Neural progenitor cell (in vitro differentiated cells): ENCODE measurements at regions not wholly inside any gene's neighbourhood (a gene's known extent, or its start where the extent isn't known, plus 50 kb on each side); places are given as distances from the start of the nearest gene placed in this dataset.

Experiments
- DNase-seq: peaks from one replicate; pipeline ENCODE4 v3.0.0-alpha.2; 2016; ENCODE audit warnings: low spot score
- H2AFZ ChIP-seq: fragments of 200-600 bp; sonication (generic); replicated peaks from 2 replicates; pipeline ENCODE4 v1.6.1; 2016; ENCODE audit warnings: antibody characterized with exemption
- H3F3A ChIP-seq: fragments of 200-600 bp; sonication (generic); 2 replicates; pipeline ENCODE4 v1.6.1; 2016; ENCODE audit warnings: antibody characterized with exemption, low read depth
- H3K27ac ChIP-seq: fragments of 200-600 bp; sonication (generic); 2 replicates; pipeline ENCODE4 v1.5.1; 2016; ENCODE audit warnings: mild to moderate bottlenecking
- H3K27me3 ChIP-seq: fragments of 200-600 bp; sonication (generic); 2 replicates; pipeline ENCODE4 v1.6.1; 2016; ENCODE audit warnings: mild to moderate bottlenecking, moderate library complexity
- H3K36me3 ChIP-seq: fragments of 200-600 bp; sonication (generic); 2 replicates; pipeline ENCODE4 v1.5.1; 2016
- H3K4me1 ChIP-seq: fragments of 200-600 bp; sonication (generic); 2 replicates; pipeline ENCODE4 v1.6.1; 2016; ENCODE audit warnings: mixed run types
- H3K4me2 ChIP-seq: fragments of 200-600 bp; sonication (generic); 2 replicates; pipeline ENCODE4 v1.6.1; 2016
- H3K4me3 ChIP-seq: fragments of 200-600 bp; sonication (generic); 2 replicates; pipeline ENCODE4 v1.5.1; 2016
- H3K79me2 ChIP-seq: fragments of 200-600 bp; sonication (generic); 2 replicates; pipeline ENCODE4 v1.6.1; 2016; ENCODE audit warnings: low read depth
- H3K9ac ChIP-seq: fragments of 200-600 bp; sonication (generic); 2 replicates; pipeline ENCODE4 v1.6.1; 2016
- H3K9me3 ChIP-seq: fragments of 200-600 bp; sonication (generic); 2 replicates; pipeline ENCODE4 v1.5.1; 2016; ENCODE audit warnings: low read depth
- H4K20me1 ChIP-seq: fragments of 200-600 bp; sonication (generic); 2 replicates; pipeline ENCODE4 v1.6.1; 2016; ENCODE audit warnings: low read depth
- H3K27ac Mint-ChIP-seq: 3 replicates; pipeline ENCODE4 v1.8.0; 2021; ENCODE audit warnings: mixed read lengths
- H3K27me3 Mint-ChIP-seq: 2 replicates; pipeline ENCODE4 v1.8.0; 2022; ENCODE audit warnings: low read depth, mild to moderate bottlenecking, inconsistent platforms, moderate library complexity, mixed read lengths; ENCODE audit not compliant: insufficient read depth
- H3K36me3 Mint-ChIP-seq: 3 replicates; pipeline ENCODE4 v1.8.0; 2021; ENCODE audit warnings: mixed read lengths
- H3K4me1 Mint-ChIP-seq: 3 replicates; pipeline ENCODE4 v1.8.0; 2021; ENCODE audit warnings: mixed read lengths
- H3K4me3 Mint-ChIP-seq: 3 replicates; pipeline ENCODE4 v1.8.0; 2021; ENCODE audit warnings: mild to moderate bottlenecking, moderate library complexity, mixed read lengths
- H3K9me3 Mint-ChIP-seq: 3 replicates; pipeline ENCODE4 v1.8.0; 2020; ENCODE audit warnings: mixed read lengths
- EZH2 ChIP-seq: fragments of 200-600 bp; sonication (generic); IDR thresholded peaks from 2 replicates; pipeline ENCODE4 v1.6.1; 2017; ENCODE audit warnings: antibody characterized with exemption, mild to moderate bottlenecking, moderate library complexity
- EZH2phosphoT487 ChIP-seq: fragments of 200-600 bp; sonication (generic); IDR thresholded peaks from 2 replicates; pipeline ENCODE4 v1.6.1; 2017; ENCODE audit warnings: antibody characterized with exemption
- TF ChIP-seq, protein P1 (sequence below): fragments of 200-600 bp; sonication (generic); IDR thresholded peaks from 2 replicates; pipeline ENCODE4 v1.5.1; 2017; ENCODE audit warnings: antibody characterized with exemption, mild to moderate bottlenecking

DNA sequence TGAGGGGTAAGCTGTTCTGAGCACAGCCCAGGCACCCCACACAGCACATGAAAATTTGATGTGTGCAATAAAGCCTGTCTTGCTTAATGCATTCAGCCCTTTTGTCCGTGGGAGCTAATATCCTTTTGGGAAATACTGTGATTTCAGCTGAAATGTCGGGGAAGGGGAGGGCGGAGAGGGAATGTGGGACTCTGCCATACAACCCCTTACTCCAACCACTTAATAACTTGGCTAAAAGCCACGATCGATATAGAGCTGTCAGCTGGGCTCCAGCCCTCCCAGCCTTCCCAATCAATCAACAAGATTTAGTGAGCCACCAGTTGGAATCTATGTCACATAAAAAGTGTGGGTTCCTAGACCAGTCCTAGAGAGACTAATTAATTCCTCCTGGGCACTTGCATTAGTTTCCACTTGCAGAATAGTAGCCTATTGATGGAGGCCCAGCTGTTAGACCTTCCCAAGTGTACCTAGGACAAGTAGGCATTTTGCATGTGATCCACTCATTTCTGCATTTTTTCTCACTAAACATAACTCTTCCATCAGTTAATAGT lies 82.7 kb upstream of the PIRT start:
- H3K36me3 ChIP-seq: no peaks in the 10 kb centered on the region

DNA sequence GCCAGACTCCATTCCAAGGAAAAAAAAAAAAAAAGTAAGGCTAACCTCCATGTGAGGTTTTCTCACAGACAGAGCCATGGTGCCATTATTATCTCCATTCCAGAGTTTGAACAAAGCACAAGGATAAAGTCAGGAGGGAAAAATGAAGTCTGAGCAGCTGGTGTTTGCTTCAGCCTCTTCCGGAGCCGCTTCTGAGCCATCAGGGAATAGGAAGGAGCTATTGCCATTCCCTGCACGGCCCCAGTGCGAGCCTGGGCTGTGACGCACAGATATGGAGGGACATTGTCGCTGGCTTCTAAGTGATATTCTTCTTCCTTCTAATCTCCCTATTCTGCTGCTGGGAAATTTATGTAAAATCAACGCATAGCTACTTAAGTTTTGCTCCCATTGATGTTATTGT lies 69.5 kb upstream of the PIRT start:
- H3K4me2 ChIP-seq: no peak overlapping the region
- no peaks in the 10 kb centered on the region for H3K36me3 Mint-ChIP-seq
- H3K36me3 ChIP-seq: no peaks in the 10 kb centered on the region
- no peak for DNase-seq
- H3K9me3 Mint-ChIP-seq: peaks cover 11% of the 10 kb centered on the region
- no peaks in the 10 kb centered on the region for H3K27me3 ChIP-seq
- H4K20me1 ChIP-seq: no peaks in the 10 kb centered on the region
- no peak overlapping the region for H2AFZ ChIP-seq
- H3F3A ChIP-seq: no peaks in the 10 kb centered on the region
- TF ChIP-seq, protein P1, sequence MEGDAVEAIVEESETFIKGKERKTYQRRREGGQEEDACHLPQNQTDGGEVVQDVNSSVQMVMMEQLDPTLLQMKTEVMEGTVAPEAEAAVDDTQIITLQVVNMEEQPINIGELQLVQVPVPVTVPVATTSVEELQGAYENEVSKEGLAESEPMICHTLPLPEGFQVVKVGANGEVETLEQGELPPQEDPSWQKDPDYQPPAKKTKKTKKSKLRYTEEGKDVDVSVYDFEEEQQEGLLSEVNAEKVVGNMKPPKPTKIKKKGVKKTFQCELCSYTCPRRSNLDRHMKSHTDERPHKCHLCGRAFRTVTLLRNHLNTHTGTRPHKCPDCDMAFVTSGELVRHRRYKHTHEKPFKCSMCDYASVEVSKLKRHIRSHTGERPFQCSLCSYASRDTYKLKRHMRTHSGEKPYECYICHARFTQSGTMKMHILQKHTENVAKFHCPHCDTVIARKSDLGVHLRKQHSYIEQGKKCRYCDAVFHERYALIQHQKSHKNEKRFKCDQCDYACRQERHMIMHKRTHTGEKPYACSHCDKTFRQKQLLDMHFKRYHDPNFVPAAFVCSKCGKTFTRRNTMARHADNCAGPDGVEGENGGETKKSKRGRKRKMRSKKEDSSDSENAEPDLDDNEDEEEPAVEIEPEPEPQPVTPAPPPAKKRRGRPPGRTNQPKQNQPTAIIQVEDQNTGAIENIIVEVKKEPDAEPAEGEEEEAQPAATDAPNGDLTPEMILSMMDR: no peak
- TF ChIP-seq EZH2phosphoT487 (no peak), EZH2 (no peak)
- no peaks in the 10 kb centered on the region for H3K79me2 ChIP-seq
- no peak overlapping the region for H3K27ac Mint-ChIP-seq
- no peak overlapping the region for H3K4me3 ChIP-seq
- no peaks in the 10 kb centered on the region for H3K9me3 ChIP-seq
- H3K4me1 ChIP-seq: no peaks in the 10 kb centered on the region
- no peak overlapping the region for H3K4me3 Mint-ChIP-seq
- no peaks in the 10 kb centered on the region for H3K4me1 Mint-ChIP-seq
- H3K27ac ChIP-seq: no peak overlapping the region
- H3K27me3 Mint-ChIP-seq: peaks cover 2% of the 10 kb centered on the region
- no peak overlapping the region for H3K9ac ChIP-seq

More for the DNA sequence above, 82.7 kb upstream of the PIRT start:
- no peak overlapping the region for H3K4me2 ChIP-seq
- DNase-seq: no peak
- H3K27ac ChIP-seq: no peak overlapping the region
- no peak overlapping the region for H3K4me3 ChIP-seq
- no peaks in the 10 kb centered on the region for H3K27me3 ChIP-seq
- no peaks in the 10 kb centered on the region for H3K36me3 Mint-ChIP-seq
- no peaks in the 10 kb centered on the region for H3K4me1 Mint-ChIP-seq
- H3K4me3 Mint-ChIP-seq: no peak overlapping the region
- no peaks in the 10 kb centered on the region for H3K4me1 ChIP-seq
- H3K27ac Mint-ChIP-seq: no peak overlapping the region
- H3K9me3 Mint-ChIP-seq: no peaks in the 10 kb centered on the region
- H4K20me1 ChIP-seq: no peaks in the 10 kb centered on the region
- no peaks in the 10 kb centered on the region for H3K79me2 ChIP-seq
- TF ChIP-seq, protein P1: no peak
- TF ChIP-seq EZH2phosphoT487: no peak
- no peak for TF ChIP-seq EZH2
- peaks cover 3% of the 10 kb centered on the region for H3K27me3 Mint-ChIP-seq
- no peaks in the 10 kb centered on the region for H3K9me3 ChIP-seq
- H3F3A ChIP-seq: no peaks in the 10 kb centered on the region
- no peak overlapping the region for H3K9ac ChIP-seq
- H2AFZ ChIP-seq: no peak overlapping the region

DNA sequence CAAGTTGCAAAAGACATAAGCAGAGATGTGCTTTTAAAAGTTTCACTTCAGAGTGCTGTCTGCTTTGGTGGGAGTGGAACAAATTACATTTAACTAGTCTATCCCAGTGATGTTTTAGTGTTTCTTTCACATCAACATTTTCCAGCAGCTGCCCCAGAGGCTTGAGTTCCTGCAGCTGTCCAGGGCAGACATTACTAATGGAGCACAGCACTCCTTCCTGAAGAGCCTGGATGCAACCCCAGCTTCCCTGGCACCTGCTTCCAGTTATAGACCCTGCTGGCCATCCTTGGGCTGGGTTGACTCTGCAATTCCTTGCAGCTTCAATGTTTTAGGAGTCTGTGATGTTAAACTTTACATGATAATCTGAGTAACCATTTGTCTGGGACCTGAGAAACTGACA lies 61.4 kb upstream of the PIRT start:
- Histone ChIP-seq H2AFZ (no peak overlapping the region), H3K79me2 (no peaks in the 10 kb centered on the region), H3K4me3 (no peak overlapping the region), H3K4me1 (no peaks in the 10 kb centered on the region), H3K9ac (no peak overlapping the region), H3F3A (no peaks in the 10 kb centered on the region), H4K20me1 (no peaks in the 10 kb centered on the region), H3K4me2 (no peak overlapping the region), H3K27me3 (no peaks in the 10 kb centered on the region), H3K27ac (no peak overlapping the region), H3K36me3 (no peaks in the 10 kb centered on the region), H3K9me3 (no peaks in the 10 kb centered on the region)
- no peaks in the 10 kb centered on the region for H3K36me3 Mint-ChIP-seq
- no peak for DNase-seq
- H3K27me3 Mint-ChIP-seq: peaks cover 8% of the 10 kb centered on the region
- no peak overlapping the region for H3K27ac Mint-ChIP-seq
- TF ChIP-seq, protein P1: no peak
- no peak for TF ChIP-seq EZH2phosphoT487
- no peak for TF ChIP-seq EZH2
- no peak overlapping the region for H3K4me3 Mint-ChIP-seq
- H3K9me3 Mint-ChIP-seq: no peaks in the 10 kb centered on the region
- H3K4me1 Mint-ChIP-seq: no peaks in the 10 kb centered on the region
